ENCODE measurements at regions not wholly inside any gene's neighbourhood (a gene's known extent, or its start where the extent isn't known, plus 50 kb on each side); places are given as distances from the start of the nearest gene placed in this dataset.

GRCh38 chr20:52251827-52252226 lies 60.2 kb upstream of the ZFP64 start:
- DNase-seq (ENCODE audit: low read depth, low spot score), result no peak
- POLR2A ChIA-PET, result no interaction called here
- no TSS peak for BruUV-seq (replicated peaks)
- SMC1A ChIA-PET (ENCODE audit: uncharacterized antibody, unreplicated experiment), result no interaction called here
- intact Hi-C loops (cut with micrococcal nuclease; ENCODE audit: unreplicated experiment), result no loop called here
- RAD21 ChIA-PET (ENCODE audit: unreplicated experiment), result no interaction called here
- no peak overlapping the region for H3K9ac ChIP-seq (ENCODE audit: control insufficient read depth, insufficient read depth, low read length)
- no peak overlapping the region for H2AFZ ChIP-seq (ENCODE audit: control insufficient read depth, low read depth, low read length)
- H3K9me3 ChIP-seq (replicated peaks; ENCODE audit: control insufficient read depth, insufficient read depth, low read length), result no peaks in the 10 kb centered on the region
- no peak overlapping the region for H3K4me2 ChIP-seq (ENCODE audit: control insufficient read depth, insufficient read depth)
- H4K20me1 ChIP-seq (ENCODE audit: control insufficient read depth, insufficient read depth), result no peaks in the 10 kb centered on the region
- TF ChIP-seq SMAD5 (IDR thresholded peaks at IDR 0.05; ENCODE audit: low read depth) (no peak), SREBF2 (IDR thresholded peaks at IDR 0.05; ENCODE audit: low read length) (no peak), MTA3 (IDR thresholded peaks at IDR 0.05; ENCODE audit: borderline replicate concordance, low read length) (no peak), STAT3 (IDR thresholded peaks at IDR 0.05; ENCODE audit: low read depth, low read length) (no peak), BHLHE40 (IDR thresholded peaks at IDR 0.05; ENCODE audit: borderline replicate concordance in 1 of 2, low read depth in 2 of 2, low read length in 1 of 2) (no peak), ETV6 (conservative IDR thresholded peaks at IDR 0.05 in 1 of 2, IDR thresholded peaks at IDR 0.05 in 1 of 2; ENCODE audit: borderline replicate concordance in 1 of 2, low read depth in 1 of 2) (no peak), POLR2AphosphoS5 (IDR thresholded peaks at IDR 0.05; ENCODE audit: low read length) (no peak), NBN (IDR thresholded peaks at IDR 0.05) (no peak), NFYB (IDR thresholded peaks at IDR 0.05; ENCODE audit: insufficient read depth, low read depth, low read length) (no peak), ATF3 (IDR thresholded peaks at IDR 0.05; ENCODE audit: borderline replicate concordance, extremely low read depth, low read depth, low read length) (no peak), ESRRA (IDR thresholded peaks at IDR 0.05; ENCODE audit: low read length) (no peak), SKIL (IDR thresholded peaks at IDR 0.05; ENCODE audit: low read depth, poor library complexity, severe bottlenecking) (no peak), EZH2 (IDR thresholded peaks at IDR 0.05; ENCODE audit: borderline replicate concordance, control insufficient read depth, low read depth, low read length) (no peak)
- TF ChIP-seq, protein P1, sequence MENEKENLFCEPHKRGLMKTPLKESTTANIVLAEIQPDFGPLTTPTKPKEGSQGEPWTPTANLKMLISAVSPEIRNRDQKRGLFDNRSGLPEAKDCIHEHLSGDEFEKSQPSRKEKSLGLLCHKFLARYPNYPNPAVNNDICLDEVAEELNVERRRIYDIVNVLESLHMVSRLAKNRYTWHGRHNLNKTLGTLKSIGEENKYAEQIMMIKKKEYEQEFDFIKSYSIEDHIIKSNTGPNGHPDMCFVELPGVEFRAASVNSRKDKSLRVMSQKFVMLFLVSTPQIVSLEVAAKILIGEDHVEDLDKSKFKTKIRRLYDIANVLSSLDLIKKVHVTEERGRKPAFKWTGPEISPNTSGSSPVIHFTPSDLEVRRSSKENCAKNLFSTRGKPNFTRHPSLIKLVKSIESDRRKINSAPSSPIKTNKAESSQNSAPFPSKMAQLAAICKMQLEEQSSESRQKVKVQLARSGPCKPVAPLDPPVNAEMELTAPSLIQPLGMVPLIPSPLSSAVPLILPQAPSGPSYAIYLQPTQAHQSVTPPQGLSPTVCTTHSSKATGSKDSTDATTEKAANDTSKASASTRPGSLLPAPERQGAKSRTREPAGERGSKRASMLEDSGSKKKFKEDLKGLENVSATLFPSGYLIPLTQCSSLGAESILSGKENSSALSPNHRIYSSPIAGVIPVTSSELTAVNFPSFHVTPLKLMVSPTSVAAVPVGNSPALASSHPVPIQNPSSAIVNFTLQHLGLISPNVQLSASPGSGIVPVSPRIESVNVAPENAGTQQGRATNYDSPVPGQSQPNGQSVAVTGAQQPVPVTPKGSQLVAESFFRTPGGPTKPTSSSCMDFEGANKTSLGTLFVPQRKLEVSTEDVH (IDR thresholded peaks at IDR 0.05; ENCODE audit: low read depth, partially characterized antibody), result no peak
- TF ChIP-seq, protein P2, sequence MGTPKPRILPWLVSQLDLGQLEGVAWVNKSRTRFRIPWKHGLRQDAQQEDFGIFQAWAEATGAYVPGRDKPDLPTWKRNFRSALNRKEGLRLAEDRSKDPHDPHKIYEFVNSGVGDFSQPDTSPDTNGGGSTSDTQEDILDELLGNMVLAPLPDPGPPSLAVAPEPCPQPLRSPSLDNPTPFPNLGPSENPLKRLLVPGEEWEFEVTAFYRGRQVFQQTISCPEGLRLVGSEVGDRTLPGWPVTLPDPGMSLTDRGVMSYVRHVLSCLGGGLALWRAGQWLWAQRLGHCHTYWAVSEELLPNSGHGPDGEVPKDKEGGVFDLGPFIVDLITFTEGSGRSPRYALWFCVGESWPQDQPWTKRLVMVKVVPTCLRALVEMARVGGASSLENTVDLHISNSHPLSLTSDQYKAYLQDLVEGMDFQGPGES (IDR thresholded peaks at IDR 0.05), result no peak
- TF ChIP-seq, protein P3, sequence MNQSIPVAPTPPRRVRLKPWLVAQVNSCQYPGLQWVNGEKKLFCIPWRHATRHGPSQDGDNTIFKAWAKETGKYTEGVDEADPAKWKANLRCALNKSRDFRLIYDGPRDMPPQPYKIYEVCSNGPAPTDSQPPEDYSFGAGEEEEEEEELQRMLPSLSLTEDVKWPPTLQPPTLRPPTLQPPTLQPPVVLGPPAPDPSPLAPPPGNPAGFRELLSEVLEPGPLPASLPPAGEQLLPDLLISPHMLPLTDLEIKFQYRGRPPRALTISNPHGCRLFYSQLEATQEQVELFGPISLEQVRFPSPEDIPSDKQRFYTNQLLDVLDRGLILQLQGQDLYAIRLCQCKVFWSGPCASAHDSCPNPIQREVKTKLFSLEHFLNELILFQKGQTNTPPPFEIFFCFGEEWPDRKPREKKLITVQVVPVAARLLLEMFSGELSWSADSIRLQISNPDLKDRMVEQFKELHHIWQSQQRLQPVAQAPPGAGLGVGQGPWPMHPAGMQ (IDR thresholded peaks at IDR 0.05; ENCODE audit: borderline replicate concordance), result no peak
- no peak for FAIRE-seq
- no peak overlapping the region for H3K4me3 ChIP-seq
- H3K79me2 ChIP-seq (ENCODE audit: control insufficient read depth, insufficient read depth, low read length), result no peaks in the 10 kb centered on the region
- H3K36me3 ChIP-seq (ENCODE audit: control insufficient read depth in 2 of 2, insufficient read depth in 2 of 2, low read length in 1 of 2), result no peaks in the 10 kb centered on the region
- H3K4me1 ChIP-seq (ENCODE audit: control insufficient read depth, insufficient read depth, low read length), result no peaks in the 10 kb centered on the region
- 17% methylated on average over 2 of the region's 2 CpGs for WGBS (ENCODE audit: insufficient coverage, insufficient replicate concordance, low lambda C conversion rate, missing lambda C conversion rate)
- no peak overlapping the region for H3K27ac ChIP-seq (ENCODE audit: control insufficient read depth, insufficient read depth)
- ATAC-seq, result no peak
- in situ Hi-C loops (cut with MboI), result no loop called here
- peaks cover 0 to 1% of the 10 kb centered on the region in 2 experiments; a peak in 2 of 4 replicates for H3K27me3 ChIP-seq (replicated peaks in 1 of 2; ENCODE audit: control insufficient read depth in 2 of 2, insufficient read depth in 2 of 2, low read length in 1 of 2)
- CTCF ChIA-PET, result interaction anchor here (1.2 kb wide), 1 partner anchor 123 kb away, joined by 3 read pairs; no protein-coding TSS in a partner anchor

Measured in GM12878 (cell line).